DND-41 (cell line): ENCODE measurements at regions not wholly inside any gene's neighbourhood (a gene's known extent, or its start where the extent isn't known, plus 50 kb on each side); places are given as distances from the start of the nearest gene placed in this dataset.

Experiments
- ATAC-seq: fragments of 200-7000 bp; cut with Tn5 transposase; 3 replicates; pipeline ENCODE4 v1.9.1; 2021; ENCODE audit warnings: low read depth; ENCODE audit not compliant: insufficient read depth
- DNase-seq: peaks from one replicate; pipeline ENCODE4 v3.0.0-alpha.2; 2020
- H2AFZ ChIP-seq: 2 replicates; pipeline ENCODE4 v1.6.0; 2012; ENCODE audit warnings: low read depth, low read length
- H3K27ac ChIP-seq: 2 replicates; pipeline ENCODE4 v1.5.1; 2012; ENCODE audit warnings: low read length, inconsistent platforms
- H3K27me3 ChIP-seq: fragments of 200-600 bp; sonication (generic); 2 replicates; pipeline ENCODE4 v1.6.0; 2012; ENCODE audit warnings: low read length, mild to moderate bottlenecking, inconsistent platforms; ENCODE audit not compliant: insufficient read depth, poor library complexity
- H3K36me3 ChIP-seq: 2 replicates; pipeline ENCODE4 v1.5.1; 2012; ENCODE audit warnings: low read length, inconsistent platforms; ENCODE audit not compliant: insufficient read depth
- H3K4me1 ChIP-seq: 2 replicates; pipeline ENCODE4 v1.5.1; 2012; ENCODE audit warnings: mild to moderate bottlenecking, low read length; ENCODE audit not compliant: insufficient read depth
- H3K4me2 ChIP-seq: 2 replicates; pipeline ENCODE4 v1.6.0; 2012; ENCODE audit warnings: mild to moderate bottlenecking, moderate library complexity, low read length, inconsistent platforms; ENCODE audit not compliant: insufficient read depth
- H3K4me3 ChIP-seq, 2 experiments: fragments of 200-600 bp in 1 of 2; shearing (Covaris generic) in 1 of 2; 2 replicates each; pipeline ENCODE4 v1.5.1; 2012 to 2016; ENCODE audit warnings: inconsistent platforms in 2 of 2, low read length in 2 of 2, mild to moderate bottlenecking in 2 of 2, low read depth in 1 of 2, moderate library complexity in 1 of 2
- H3K79me2 ChIP-seq: 2 replicates; pipeline ENCODE4 v1.6.0; 2012; ENCODE audit warnings: low read length, inconsistent platforms; ENCODE audit not compliant: insufficient read depth
- H3K9ac ChIP-seq: 2 replicates; pipeline ENCODE4 v1.6.0; 2012; ENCODE audit warnings: low read depth, mild to moderate bottlenecking, inconsistent platforms, low read length, moderate library complexity
- H3K9me3 ChIP-seq: 2 replicates; pipeline ENCODE4 v1.5.1; 2012; ENCODE audit warnings: low read length, moderate library complexity, mild to moderate bottlenecking, inconsistent platforms; ENCODE audit not compliant: insufficient read depth, severe bottlenecking
- H4K20me1 ChIP-seq: 2 replicates; pipeline ENCODE4 v1.6.0; 2012; ENCODE audit warnings: low read length; ENCODE audit not compliant: insufficient read depth
- EZH2 ChIP-seq: IDR thresholded peaks from 3 replicates; pipeline ENCODE4 v1.6.1; 2012; ENCODE audit warnings: borderline replicate concordance, low read depth, mild to moderate bottlenecking, moderate library complexity, low read length, inconsistent platforms; ENCODE audit not compliant: severe bottlenecking
- TF ChIP-seq, protein P1 (sequence below): IDR thresholded peaks from 2 replicates; pipeline ENCODE4 v1.5.1; 2012; ENCODE audit warnings: borderline replicate concordance, low read length, moderate library complexity, mild to moderate bottlenecking; ENCODE audit not compliant: poor library complexity, severe bottlenecking; ENCODE audit errors: extremely low read depth

DNA sequence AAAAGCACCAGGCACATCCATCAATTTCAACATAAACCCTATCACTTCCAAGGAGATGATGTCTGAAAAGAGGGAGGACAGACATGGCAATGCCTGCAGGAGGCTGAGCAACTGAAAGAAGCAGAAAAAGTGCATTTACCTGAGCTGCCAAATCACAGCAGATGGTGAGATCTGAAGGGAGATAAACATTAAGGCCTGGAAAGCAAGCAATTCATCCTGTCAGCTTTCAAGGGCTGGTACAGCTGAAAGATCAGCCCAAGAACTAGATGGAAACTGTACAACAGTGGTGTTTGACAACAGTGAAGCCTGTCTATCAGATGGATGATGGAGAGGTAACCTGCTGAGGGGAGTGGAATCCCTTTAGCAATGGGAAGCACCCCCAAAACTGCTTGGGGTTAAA lies 433.2 kb upstream of the ZNF608 start:
- Histone ChIP-seq H3K9me3 (no peaks in the 10 kb centered on the region), H3K36me3 (no peaks in the 10 kb centered on the region), H3K27ac (no peak overlapping the region), H2AFZ (no peak overlapping the region), H3K4me1 (no peaks in the 10 kb centered on the region), H3K27me3 (no peaks in the 10 kb centered on the region), H3K4me3 (no peak overlapping the region), H3K4me2 (no peak overlapping the region), H3K79me2 (no peaks in the 10 kb centered on the region), H3K9ac (no peak overlapping the region), H4K20me1 (no peaks in the 10 kb centered on the region)
- no peak for DNase-seq
- no peak for TF ChIP-seq EZH2
- TF ChIP-seq, protein P1, sequence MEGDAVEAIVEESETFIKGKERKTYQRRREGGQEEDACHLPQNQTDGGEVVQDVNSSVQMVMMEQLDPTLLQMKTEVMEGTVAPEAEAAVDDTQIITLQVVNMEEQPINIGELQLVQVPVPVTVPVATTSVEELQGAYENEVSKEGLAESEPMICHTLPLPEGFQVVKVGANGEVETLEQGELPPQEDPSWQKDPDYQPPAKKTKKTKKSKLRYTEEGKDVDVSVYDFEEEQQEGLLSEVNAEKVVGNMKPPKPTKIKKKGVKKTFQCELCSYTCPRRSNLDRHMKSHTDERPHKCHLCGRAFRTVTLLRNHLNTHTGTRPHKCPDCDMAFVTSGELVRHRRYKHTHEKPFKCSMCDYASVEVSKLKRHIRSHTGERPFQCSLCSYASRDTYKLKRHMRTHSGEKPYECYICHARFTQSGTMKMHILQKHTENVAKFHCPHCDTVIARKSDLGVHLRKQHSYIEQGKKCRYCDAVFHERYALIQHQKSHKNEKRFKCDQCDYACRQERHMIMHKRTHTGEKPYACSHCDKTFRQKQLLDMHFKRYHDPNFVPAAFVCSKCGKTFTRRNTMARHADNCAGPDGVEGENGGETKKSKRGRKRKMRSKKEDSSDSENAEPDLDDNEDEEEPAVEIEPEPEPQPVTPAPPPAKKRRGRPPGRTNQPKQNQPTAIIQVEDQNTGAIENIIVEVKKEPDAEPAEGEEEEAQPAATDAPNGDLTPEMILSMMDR: no peak
- 0 out of 3 replicates have a peak, but pooled peaks have one; percentile 31 for ATAC-seq

- Histone ChIP-seq H3K36me3 (no peaks in the 10 kb centered on the region), H3K27ac (no peak overlapping the region), H3K9ac (no peak overlapping the region), H3K4me2 (no peak overlapping the region), H3K4me3 (no peak overlapping the region), H4K20me1 (no peaks in the 10 kb centered on the region), H3K27me3 (no peaks in the 10 kb centered on the region), H3K79me2 (no peaks in the 10 kb centered on the region), H3K4me1 (no peaks in the 10 kb centered on the region), H2AFZ (no peak overlapping the region), H3K9me3 (no peaks in the 10 kb centered on the region)
- 0 out of 3 replicates have a peak, but pooled peaks have one; percentile 44 for ATAC-seq
- TF ChIP-seq EZH2: no peak
- TF ChIP-seq, protein P1: no peak
- no peak for DNase-seq
Measured at GRCh38 chr5:125180231-125180829, 433.9 kb upstream of the ZNF608 start.

DNA sequence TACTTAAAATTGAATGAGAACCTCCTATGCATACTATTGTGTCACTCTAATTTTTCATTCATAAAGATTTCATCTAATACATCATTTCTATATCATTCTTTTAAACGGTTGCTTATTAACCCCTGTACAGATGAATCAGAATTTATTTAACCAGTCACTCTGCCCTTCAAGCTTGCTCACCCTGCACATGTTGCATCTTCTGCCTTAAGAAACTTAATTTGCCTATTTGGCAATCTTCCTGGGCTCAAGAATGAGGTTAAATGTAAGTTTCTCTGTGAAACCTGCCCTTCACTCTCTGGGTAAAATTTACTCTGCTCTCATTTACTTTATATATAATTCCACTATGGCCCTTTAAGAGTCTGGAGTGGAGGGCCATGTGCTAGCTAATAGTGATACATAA lies 434.7 kb upstream of the ZNF608 start:
- Histone ChIP-seq H3K9me3 (no peaks in the 10 kb centered on the region), H4K20me1 (no peaks in the 10 kb centered on the region), H3K9ac (no peak overlapping the region), H3K79me2 (no peaks in the 10 kb centered on the region), H3K27ac (no peak overlapping the region), H3K36me3 (no peaks in the 10 kb centered on the region), H3K4me2 (no peak overlapping the region), H3K4me1 (no peaks in the 10 kb centered on the region), H2AFZ (no peak overlapping the region), H3K27me3 (no peaks in the 10 kb centered on the region), H3K4me3 (no peak overlapping the region)
- DNase-seq (no peak), ATAC-seq (no peak)
- TF ChIP-seq, protein P1: no peak
- no peak for TF ChIP-seq EZH2
